ENCODE measurements at regions not wholly inside any gene's neighbourhood (a gene's known extent, or its start where the extent isn't known, plus 50 kb on each side); places are given as distances from the start of the nearest gene placed in this dataset.

DNA sequence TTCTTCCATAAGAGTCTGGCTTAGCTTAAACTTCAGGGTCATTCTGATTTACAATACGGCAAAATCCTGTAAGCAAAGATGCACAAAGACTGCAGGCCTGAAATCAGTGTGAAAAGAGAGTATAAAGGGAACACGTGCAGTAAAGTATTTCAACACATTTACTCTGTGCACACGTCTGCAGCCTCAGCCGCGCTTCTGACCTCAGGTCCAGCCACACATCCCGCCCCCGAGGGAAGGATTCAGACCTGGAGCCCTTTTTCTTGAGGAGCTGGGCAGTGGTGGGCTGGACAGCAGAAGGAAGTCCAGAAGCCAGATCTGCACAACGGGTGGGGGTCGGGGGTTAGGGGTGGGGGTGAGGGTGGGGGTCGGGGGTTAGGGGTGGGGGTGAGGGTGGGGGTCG lies 58.9 kb upstream of the FAM20C start:
- TF ChIP-seq POLR2A (IDR thresholded peaks at IDR 0.05; ENCODE audit: low read length) (no peak), GATA1 (IDR thresholded peaks at IDR 0.05; ENCODE audit: low read depth, low read length) (no peak)
